Stimulated activated CD4-positive, alpha-beta T cell treated with anti-CD3 and anti-CD28 coated beads, TNF-alpha, amount 100 ng/mL, for 24 hours (primary cell): ENCODE measurements at regions not wholly inside any gene's neighbourhood (a gene's known extent, or its start where the extent isn't known, plus 50 kb on each side); places are given as distances from the start of the nearest gene placed in this dataset.
"Not testable (repeated sequence)": the region's sequence is repeated elsewhere in the genome, so short reads cannot be mapped to it uniquely, and the experiment has no call there.

Experiments
- DNase-seq, 3 experiments: peaks; one replicate each; pipeline ENCODE4 v3.0.0-alpha.2; 2020; ENCODE audit warnings: low read depth in 3 of 3

DNA sequence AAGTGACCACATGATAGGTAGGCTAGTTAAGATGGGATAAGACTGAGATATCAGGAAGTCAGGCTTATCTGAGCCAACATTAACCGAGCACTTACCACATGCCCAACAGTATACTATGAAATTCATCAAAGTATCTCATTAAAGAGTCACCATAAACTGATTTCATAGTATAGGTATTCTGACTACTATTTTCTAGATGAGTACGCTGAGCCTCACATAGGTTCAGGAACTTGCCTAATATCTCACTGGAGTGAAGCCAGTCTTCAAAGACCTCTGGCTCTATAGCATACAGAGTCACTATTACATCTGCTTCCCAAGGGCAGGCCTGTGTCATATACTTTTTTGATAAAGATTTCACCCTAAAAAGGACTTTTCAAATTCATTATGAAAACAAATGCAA lies 115.6 kb upstream of the NGF start:
- DNase-seq: no peak

GRCh38 chr1:115452600-115453329 lies 114.7 kb upstream of the NGF start:
- DNase-seq: no peak

DNA sequence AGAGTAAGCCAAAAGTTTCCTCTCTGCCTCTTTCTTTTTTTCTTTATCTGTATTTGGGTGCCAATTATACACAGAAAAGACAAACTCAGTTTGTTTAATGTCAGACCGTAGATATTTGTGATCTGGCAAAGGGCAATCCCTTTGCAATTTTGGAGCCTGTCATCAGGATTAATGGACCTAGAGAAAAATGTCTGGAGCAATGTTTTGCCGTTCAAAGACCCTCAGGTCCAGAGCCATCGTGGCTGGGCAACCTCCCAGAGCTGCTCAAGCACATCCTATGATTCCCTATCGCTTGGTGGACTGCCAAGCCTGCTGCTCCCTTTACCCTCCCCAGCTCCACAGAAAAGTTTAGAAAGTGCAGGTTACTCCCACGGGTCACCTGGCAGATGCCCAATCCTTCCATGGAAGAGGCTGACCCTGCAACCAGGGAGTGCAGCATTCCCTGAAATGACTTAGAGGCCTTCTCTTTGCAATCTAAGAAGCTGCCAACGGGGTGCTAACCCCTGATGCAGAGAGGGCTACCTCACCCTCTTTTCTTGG lies 112.5 kb upstream of the NGF start:
- no peak for DNase-seq

DNA sequence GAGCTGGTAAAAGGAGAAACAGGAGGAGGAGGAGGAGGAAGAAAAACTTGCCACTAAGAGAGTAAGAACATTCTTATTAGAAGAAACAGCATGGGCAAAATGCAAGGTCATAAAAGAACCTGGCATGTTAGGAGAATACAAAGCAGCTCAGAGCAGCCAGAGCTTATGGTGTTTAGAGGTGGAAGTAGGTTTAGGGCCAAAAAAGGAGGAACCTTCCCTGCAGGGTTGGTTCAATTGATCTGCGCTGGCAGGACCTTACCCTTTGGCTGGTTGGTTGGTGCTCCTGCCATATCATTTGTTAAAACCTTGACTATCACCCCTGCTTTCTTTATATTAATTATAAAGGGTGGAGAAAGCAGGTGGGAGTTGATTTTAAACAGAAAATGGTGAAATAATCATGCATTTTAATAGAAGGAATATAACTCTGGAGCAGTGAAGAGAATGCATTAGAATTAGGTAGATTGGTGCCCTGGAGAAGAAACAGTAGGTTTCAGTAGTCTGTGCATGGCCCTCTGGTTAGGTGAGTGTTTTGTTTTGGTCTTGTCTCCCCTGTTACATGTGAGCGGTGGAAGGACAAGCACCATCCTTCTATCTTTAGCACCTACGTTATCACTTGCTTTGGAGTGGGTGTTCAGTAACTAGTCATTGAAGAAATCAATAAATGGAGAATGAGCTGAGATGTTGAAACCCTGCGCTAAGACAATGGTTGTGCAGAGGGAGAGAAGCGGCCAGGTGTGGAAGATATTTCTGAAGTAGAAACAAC lies 110.4 kb upstream of the NGF start:
- DNase-seq: no peak

DNA sequence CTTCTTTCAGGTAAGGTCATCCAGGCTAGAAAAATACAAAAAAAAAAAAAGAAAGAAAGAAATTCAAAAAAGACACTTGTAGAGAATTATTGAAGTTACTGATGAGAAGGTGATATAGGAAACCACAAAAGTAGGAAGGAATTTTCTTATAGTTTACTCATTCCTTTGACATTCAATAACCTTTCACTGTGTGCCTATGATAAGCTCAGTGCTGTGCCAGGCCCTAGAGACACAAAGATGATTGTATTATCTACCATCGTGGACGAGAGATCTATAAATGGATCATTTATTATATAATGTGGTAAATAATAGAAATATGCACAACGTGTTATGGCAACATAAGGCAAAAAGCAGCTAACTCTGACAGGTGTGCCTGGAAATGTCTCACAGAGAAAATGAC lies 109.6 kb upstream of the NGF start:
- DNase-seq: no peak

- no peak for DNase-seq
Observed at GRCh38 chr1:115445090-115445489, 107.0 kb upstream of the NGF start.

DNA sequence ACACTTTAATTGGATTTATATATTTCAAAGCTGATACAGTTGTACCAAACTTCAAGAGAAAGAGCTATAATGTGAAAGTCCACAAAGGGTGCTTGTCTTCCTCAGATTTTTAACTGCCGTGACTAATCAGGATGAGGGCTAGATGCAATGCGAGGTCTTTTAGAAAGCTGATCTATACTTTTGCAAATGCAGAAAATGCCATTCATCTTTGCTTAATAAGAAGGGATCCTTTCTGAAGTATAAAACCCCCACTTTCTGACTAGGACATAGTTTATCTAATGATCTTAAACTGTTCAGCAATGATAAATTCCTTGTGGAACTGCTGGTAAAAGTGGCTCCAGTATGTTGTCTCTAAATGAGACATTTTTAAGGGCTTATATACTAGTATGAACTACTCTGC lies 102.7 kb upstream of the NGF start:
- DNase-seq: no peak

GRCh38 chr1:115439520-115439919 lies 101.5 kb upstream of the NGF start:
- DNase-seq: not testable (repeated sequence)

DNA sequence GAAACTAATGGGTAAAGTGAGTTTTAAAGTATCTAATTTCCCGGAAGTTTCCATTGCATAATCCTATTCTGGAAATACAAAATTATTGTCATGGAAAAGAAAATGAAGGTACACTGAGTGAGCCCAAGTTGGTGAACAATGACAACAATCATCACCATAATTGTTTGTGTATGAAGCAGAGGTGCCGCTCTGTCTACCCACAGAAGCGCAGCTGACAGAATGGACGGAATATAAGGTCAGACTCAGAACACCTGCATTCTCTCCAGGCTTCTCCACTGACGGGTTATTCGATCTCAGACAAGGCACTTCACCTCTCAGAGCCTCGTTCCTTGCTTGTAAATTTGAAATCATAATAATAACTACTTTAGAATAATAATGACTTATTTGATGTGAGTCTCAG lies 99.1 kb upstream of the NGF start:
- no peak for DNase-seq

DNA sequence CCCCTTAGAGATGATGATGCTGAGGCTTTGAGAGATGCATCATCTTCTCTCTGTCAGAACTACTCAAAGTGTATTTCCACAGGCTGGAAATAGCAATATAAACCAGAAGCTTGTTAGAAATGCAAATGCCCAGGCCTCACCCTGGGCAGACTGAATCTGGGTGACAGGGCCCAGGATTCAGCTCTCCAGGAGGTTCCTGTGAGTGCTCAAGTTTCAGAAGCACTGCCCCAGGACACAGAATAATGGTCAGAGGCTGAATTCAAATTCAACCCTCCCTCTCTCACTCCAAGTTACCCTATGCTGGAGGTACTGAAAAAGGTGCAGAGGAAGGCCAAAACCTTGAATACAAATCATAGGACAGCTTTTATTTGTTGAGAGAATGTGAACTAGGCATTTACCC lies 98.5 kb upstream of the NGF start:
- no peak for DNase-seq

GRCh38 chr1:115433483-115433882 lies 95.4 kb upstream of the NGF start:
- no peak for DNase-seq

- DNase-seq: no peak
Observed at GRCh38 chr1:115432061-115432460, 94.0 kb upstream of the NGF start.

DNA sequence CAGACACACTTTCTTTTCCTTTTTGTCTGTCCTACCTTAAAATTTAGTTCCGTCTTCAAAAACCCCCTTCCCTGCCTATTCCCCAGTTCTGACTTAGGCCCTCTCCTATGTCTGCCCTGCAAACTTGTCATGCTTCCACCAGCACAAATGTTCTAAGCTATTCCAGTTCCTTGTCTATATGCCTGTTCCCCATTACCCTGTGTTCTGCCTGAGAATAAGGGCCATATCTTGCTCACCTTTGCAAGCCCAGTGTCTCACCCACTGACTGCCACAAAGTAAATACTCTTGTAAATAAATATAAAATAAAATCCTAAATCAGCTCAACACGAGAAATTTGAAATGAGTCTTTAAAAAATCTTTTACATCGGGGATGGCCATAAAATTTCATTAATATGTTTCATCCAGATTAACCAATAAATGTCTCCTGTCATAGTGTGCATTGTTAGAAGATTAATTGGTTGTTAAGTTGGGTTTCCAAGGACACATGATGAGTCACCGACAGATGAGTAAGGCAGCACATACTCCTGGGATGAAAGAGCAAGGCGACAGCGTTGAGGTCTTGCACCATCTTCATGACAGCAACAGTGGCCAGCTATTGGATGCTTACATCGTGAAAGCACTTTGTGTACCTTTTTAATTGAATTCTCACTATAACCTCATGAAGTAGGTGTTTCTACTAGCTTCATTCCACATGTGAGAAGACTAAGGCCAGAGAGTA lies 92.6 kb upstream of the NGF start:
- DNase-seq: no peak

DNA sequence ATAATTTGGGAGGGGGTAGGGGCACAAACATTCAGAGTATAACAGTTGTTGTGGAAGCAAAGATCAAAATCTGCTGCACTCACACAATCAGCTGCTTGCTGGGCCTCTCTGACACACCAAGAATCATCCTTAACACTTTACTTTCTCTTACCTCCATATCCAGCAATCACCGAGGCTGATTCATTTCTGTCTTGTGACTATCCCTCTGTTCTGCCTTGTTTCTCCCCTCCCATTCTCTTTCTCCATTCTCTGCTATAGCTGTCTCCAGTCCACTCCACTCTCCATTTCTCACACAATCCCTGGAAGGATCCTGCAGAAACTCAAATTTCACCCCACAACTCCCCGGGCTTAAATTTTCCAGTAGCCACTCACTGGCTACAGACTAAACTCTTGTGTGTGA lies 91.8 kb upstream of the NGF start:
- no peak for DNase-seq

- DNase-seq: no peak
Observed at GRCh38 chr1:115429241-115429640, 91.2 kb upstream of the NGF start.

DNA sequence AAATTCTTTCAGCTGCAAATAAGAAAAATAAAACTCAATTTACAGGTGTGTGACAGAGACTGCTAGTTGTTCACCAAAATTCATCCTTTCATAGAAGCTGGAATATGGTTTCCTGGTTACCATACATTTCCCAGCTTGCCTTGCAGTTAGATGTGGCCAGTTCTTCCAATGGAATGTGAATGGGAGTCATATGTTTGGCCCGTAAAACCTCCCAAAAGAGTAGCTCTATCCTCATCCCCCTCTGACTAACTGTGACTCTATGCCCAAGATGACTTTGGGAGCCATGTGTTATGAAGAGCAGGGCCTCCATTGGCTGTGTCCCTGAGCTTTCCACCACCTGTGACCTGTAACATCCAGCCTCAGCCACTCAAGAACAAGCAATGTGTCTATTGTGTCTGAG lies 90.6 kb upstream of the NGF start:
- no peak for DNase-seq

GRCh38 chr1:115428256-115428655 lies 90.2 kb upstream of the NGF start:
- no peak for DNase-seq

DNA sequence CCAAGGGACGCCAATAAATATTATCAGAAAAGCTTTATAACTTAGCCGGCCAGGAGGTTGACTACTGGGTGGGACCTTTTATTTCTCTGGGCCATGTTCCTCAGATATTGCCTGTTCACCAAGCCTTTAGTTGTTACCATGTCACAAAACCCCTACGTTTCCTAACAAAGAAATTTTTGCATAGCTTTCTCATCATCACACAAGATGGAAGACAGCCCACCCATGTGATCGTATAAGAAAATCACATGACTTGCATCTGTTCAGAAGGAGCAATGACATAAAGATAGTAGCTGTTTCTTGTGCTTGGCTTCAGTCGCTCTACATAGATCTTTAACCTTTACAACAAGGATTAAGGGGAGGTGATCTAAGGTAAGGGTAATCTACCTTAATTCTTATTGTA lies 88.9 kb upstream of the NGF start:
- DNase-seq: no peak

DNA sequence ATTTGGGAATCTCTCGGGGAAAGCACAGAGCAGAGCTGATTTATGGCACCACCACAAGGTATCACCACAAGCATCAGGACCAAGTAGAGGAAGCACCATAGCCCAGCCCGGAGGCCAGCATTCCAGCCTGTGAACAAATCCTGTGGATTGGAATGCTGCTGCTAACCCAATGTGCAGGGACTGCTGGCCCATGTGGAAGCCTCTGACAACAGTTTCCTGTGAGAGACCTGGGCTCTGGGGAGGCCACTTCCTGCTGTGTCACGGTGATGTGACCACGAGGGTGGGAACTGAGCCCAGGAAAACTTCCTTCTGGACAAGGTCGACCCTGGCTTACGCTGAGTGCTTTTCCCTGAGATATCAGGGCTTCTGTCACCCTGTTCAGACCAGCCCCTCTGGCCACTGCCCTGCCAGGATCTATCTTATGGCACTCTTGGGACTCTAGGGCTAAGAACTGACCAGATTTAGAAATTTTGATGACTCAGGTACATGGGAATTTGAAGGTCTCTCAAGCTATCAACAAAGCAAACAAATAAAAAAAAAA lies 88.3 kb upstream of the NGF start:
- DNase-seq: no peak

GRCh38 chr1:115425442-115425841 lies 87.4 kb upstream of the NGF start:
- DNase-seq: no peak

DNA sequence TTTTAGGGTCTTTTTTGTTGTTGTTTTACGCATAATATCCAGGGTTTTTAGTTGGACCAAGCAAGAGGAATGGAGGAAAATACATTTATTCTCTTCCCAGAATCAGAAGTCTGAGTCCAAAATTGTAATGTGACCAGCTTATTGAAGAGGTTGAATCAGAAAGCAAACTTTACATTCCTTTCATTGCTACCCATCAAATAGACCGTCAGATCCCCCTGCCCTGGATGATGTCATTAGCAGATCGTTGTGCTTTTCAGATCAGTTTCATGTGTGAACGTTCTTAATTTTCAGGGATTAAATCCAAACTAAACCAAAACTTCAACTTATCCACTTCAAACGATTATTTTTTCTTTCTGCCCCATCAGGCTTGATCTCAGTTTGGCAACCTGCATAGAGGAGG lies 85.7 kb upstream of the NGF start:
- no peak for DNase-seq

DNA sequence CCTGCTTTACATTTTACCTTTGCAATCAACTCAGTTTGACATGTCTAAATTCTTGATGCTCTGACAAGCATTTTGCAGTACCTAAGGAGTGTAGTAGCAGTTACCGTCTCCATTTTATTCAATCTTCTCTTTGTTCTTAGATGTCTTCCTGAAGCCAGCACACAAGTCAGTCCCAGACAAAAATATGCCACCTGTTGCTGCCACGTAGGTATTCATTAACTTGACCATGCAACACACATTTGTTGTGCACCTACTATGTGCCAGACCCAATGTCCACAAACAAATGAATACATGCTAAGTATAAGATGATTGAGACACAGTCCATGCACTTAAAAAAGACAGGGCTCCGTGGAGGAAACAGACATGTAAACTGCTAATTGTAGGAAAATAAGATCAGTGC lies 81.5 kb upstream of the NGF start:
- no peak for DNase-seq
